ENCODE measurements at regions not wholly inside any gene's neighbourhood (a gene's known extent, or its start where the extent isn't known, plus 50 kb on each side); places are given as distances from the start of the nearest gene placed in this dataset.

GRCh38 chr13:38210928-38211596, 138.6 kb upstream of the UFM1 start:
- TF ChIP-seq CTCF (IDR thresholded peaks at IDR 0.05) (no peak), POLR2AphosphoS5 (IDR thresholded peaks at IDR 0.05) (no peak), POLR2A (IDR thresholded peaks at IDR 0.05) (no peak)
